Right lobe of liver (tissue), 4 donors: ENCODE measurements at regions not wholly inside any gene's neighbourhood (a gene's known extent, or its start where the extent isn't known, plus 50 kb on each side); places are given as distances from the start of the nearest gene placed in this dataset.

Experiments used
- CTCF ChIP-seq, 4 donors: fragments of 200-600 bp in 3 of 4; fragments of 450-650 bp in 1 of 4; IDR thresholded peaks; one replicate each; pipeline versions ENCODE4 v1.5.1 to v1.8.0; 2016 to 2022; ENCODE audit warnings: antibody characterized with exemption in 4 of 4, mild to moderate bottlenecking in 2 of 4
- POLR2A ChIP-seq: fragments of 450-650 bp; IDR thresholded peaks from one replicate; pipeline ENCODE4 v1.6.1; 2017; ENCODE audit warnings: antibody characterized with exemption, mild to moderate bottlenecking
- donor health status: DM: no; HTN: no; CAD: no.
- donor health status: DM: no; HTN: no; CAD: no.
- donor health status: DM: no; HTN: yes; CAD: no.

GRCh38 chr1:193607787-193608186, 421.4 kb upstream of the B3GALT2 start:
- TF ChIP-seq CTCF (IDR thresholded peaks at IDR 0.05) (no peak), POLR2A (no peak)
